H9 (cell line): ENCODE measurements at regions not wholly inside any gene's neighbourhood (a gene's known extent, or its start where the extent isn't known, plus 50 kb on each side); places are given as distances from the start of the nearest gene placed in this dataset.
"Not testable (repeated sequence)": the region's sequence is repeated elsewhere in the genome, so short reads cannot be mapped to it uniquely, and the experiment has no call there.

ENCODE experiments used
- DNase-seq: peaks from one replicate; pipeline ENCODE4 v3.0.0-alpha.2; 2017
- H2AFZ ChIP-seq: one replicate; pipeline ENCODE4 v1.6.1; 2013; ENCODE audit warnings: mild to moderate bottlenecking, low read length, control low read depth, moderate library complexity
- H2AK5ac ChIP-seq: 2 replicates; pipeline ENCODE4 v1.6.1; 2013; ENCODE audit warnings: low read length, control low read depth, mixed read lengths; ENCODE audit not compliant: insufficient read length
- H2BK120ac ChIP-seq: one replicate; pipeline ENCODE4 v1.6.1; 2013; ENCODE audit warnings: low read depth, mild to moderate bottlenecking, low read length, control low read depth, inconsistent platforms; ENCODE audit not compliant: poor library complexity, severe bottlenecking
- H2BK12ac ChIP-seq: 2 replicates; pipeline ENCODE4 v1.6.1; 2013; ENCODE audit warnings: low read length, control low read depth, mixed read lengths, low read depth; ENCODE audit not compliant: insufficient read length
- H2BK15ac ChIP-seq: 2 replicates; pipeline ENCODE4 v1.6.1; 2013; ENCODE audit warnings: low read depth, low read length, control low read depth
- H2BK20ac ChIP-seq: one replicate; pipeline ENCODE4 v1.6.1; 2013; ENCODE audit warnings: low read depth, mild to moderate bottlenecking, low read length, control low read depth, inconsistent platforms; ENCODE audit not compliant: poor library complexity, severe bottlenecking
- H2BK5ac ChIP-seq: 2 replicates; pipeline ENCODE4 v1.6.1; 2013; ENCODE audit warnings: low read length, control low read depth, mixed read lengths; ENCODE audit not compliant: insufficient read length
- H3K14ac ChIP-seq: 2 replicates; pipeline ENCODE4 v1.6.1; 2013; ENCODE audit warnings: low read length, control low read depth; ENCODE audit not compliant: insufficient read depth
- H3K18ac ChIP-seq: 2 replicates; pipeline ENCODE4 v1.6.1; 2013; ENCODE audit warnings: low read depth, mild to moderate bottlenecking, mixed read lengths, low read length, control low read depth; ENCODE audit not compliant: insufficient read length
- H3K23ac ChIP-seq: 2 replicates; pipeline ENCODE4 v1.6.1; 2013; ENCODE audit warnings: low read length, control low read depth, mixed read lengths, low read depth; ENCODE audit not compliant: insufficient read length
- H3K23me2 ChIP-seq: 2 replicates; pipeline ENCODE4 v1.6.1; 2013; ENCODE audit warnings: low read depth, mild to moderate bottlenecking, mixed read lengths, low read length, control low read depth; ENCODE audit not compliant: insufficient read length, poor library complexity, severe bottlenecking
- H3K27ac ChIP-seq: 2 replicates; pipeline ENCODE4 v1.5.1; 2013; ENCODE audit warnings: low read length, control low read depth, mixed read lengths, low read depth; ENCODE audit not compliant: insufficient read length
- H3K27me3 ChIP-seq: 2 replicates; pipeline ENCODE4 v1.6.1; 2013; ENCODE audit warnings: low read length, control low read depth, inconsistent platforms; ENCODE audit not compliant: insufficient read depth
- H3K4ac ChIP-seq: 2 replicates; pipeline ENCODE4 v1.6.1; 2013; ENCODE audit warnings: low read depth, mild to moderate bottlenecking, control low read depth, inconsistent platforms, low read length, moderate library complexity
- H3K4me1 ChIP-seq: 2 replicates; pipeline ENCODE4 v1.6.1; 2013; ENCODE audit warnings: low read length, control low read depth, inconsistent platforms; ENCODE audit not compliant: insufficient read depth
- H3K4me2 ChIP-seq: 2 replicates; pipeline ENCODE4 v1.6.1; 2013; ENCODE audit warnings: low read length, control low read depth, mixed read lengths; ENCODE audit not compliant: insufficient read length, insufficient read depth
- H3K56ac ChIP-seq: 2 replicates; pipeline ENCODE4 v1.6.1; 2013; ENCODE audit warnings: low read depth, mild to moderate bottlenecking, mixed read lengths, low read length, control low read depth; ENCODE audit not compliant: insufficient read length
- H3K79me1 ChIP-seq: 2 replicates; pipeline ENCODE4 v1.6.1; 2013; ENCODE audit warnings: low read depth, mild to moderate bottlenecking, moderate library complexity, low read length, control low read depth, inconsistent platforms; ENCODE audit not compliant: insufficient read depth, poor library complexity, severe bottlenecking
- H3K79me2 ChIP-seq: 2 replicates; pipeline ENCODE4 v1.6.1; 2013; ENCODE audit warnings: low read length, control low read depth, inconsistent platforms; ENCODE audit not compliant: insufficient read depth
- H3K9ac ChIP-seq: 2 replicates; pipeline ENCODE4 v1.6.1; 2013; ENCODE audit warnings: low read length, control low read depth, mixed read lengths; ENCODE audit not compliant: insufficient read length; ENCODE audit errors: extremely low read depth
- H3K9me3 ChIP-seq: one replicate; pipeline ENCODE4 v1.6.1; 2013; ENCODE audit warnings: low read depth, low read length, inconsistent platforms; ENCODE audit not compliant: control insufficient read depth
- H3T11ph ChIP-seq: one replicate; pipeline ENCODE4 v1.6.1; 2013; ENCODE audit warnings: mild to moderate bottlenecking, low read length, control low read depth, inconsistent platforms
- H4K20me1 ChIP-seq: one replicate; pipeline ENCODE4 v1.6.1; 2013; ENCODE audit not compliant: control insufficient read depth, insufficient read length, insufficient read depth
- H4K5ac ChIP-seq: 2 replicates; pipeline ENCODE4 v1.6.1; 2013; ENCODE audit warnings: low read depth, mild to moderate bottlenecking, mixed read lengths, low read length, control low read depth; ENCODE audit not compliant: insufficient read length
- H4K8ac ChIP-seq: replicated peaks from 2 replicates; pipeline ENCODE4 v1.6.1; 2013; ENCODE audit warnings: low read length, control low read depth, mixed read lengths, low read depth; ENCODE audit not compliant: insufficient read length
- H4K91ac ChIP-seq: 2 replicates; pipeline ENCODE4 v1.6.1; 2013; ENCODE audit warnings: low read depth, mild to moderate bottlenecking, moderate library complexity, mixed read lengths, low read length, control low read depth; ENCODE audit not compliant: insufficient read length
- H3K27ac Mint-ChIP-seq, 3 experiments: 2 replicates in 2 of 3; 3 replicates in 1 of 3; pipeline ENCODE4 v1.8.0; 2020 to 2021; ENCODE audit warnings: mixed read lengths in 3 of 3, mild to moderate bottlenecking in 1 of 3, moderate library complexity in 1 of 3
- H3K27me3 Mint-ChIP-seq: 2 replicates; pipeline ENCODE4 v1.8.0; 2021; ENCODE audit warnings: low read depth, mild to moderate bottlenecking, moderate library complexity, mixed read lengths
- H3K36me3 Mint-ChIP-seq, 3 experiments: 2 replicates in 2 of 3; 3 replicates in 1 of 3; pipeline ENCODE4 v1.8.0; 2020 to 2021; ENCODE audit warnings: low read depth in 3 of 3, mixed read lengths in 3 of 3; ENCODE audit not compliant: insufficient read depth in 1 of 3
- H3K4me1 Mint-ChIP-seq, 2 experiments: 2 replicates each; pipeline ENCODE4 v1.8.0; 2020; ENCODE audit warnings: mixed read lengths in 2 of 2
- H3K4me3 Mint-ChIP-seq, 2 experiments: 2 replicates in 1 of 2; 3 replicates in 1 of 2; pipeline ENCODE4 v1.8.0; 2020 to 2021; ENCODE audit warnings: mild to moderate bottlenecking in 2 of 2, mixed read lengths in 2 of 2, moderate library complexity in 1 of 2
- H3K9me3 Mint-ChIP-seq, 2 experiments: 2 replicates in 1 of 2; 3 replicates in 1 of 2; pipeline ENCODE4 v1.8.0; 2020; ENCODE audit warnings: mild to moderate bottlenecking in 2 of 2, mixed read lengths in 2 of 2, moderate library complexity in 1 of 2
- WGBS: extraction: QIAGEN DNeasy Blood & Tissue Kit; methylation state at CpG from one replicate; pipeline ENCODE4 v1.1.7; 2013; ENCODE audit warnings: missing lambda C conversion rate, low lambda C conversion rate, mixed read lengths; ENCODE audit not compliant: insufficient read length; ENCODE audit errors: extremely low coverage; 5-methylcytosine and 5-hydroxymethylcytosine counted together

DNA sequence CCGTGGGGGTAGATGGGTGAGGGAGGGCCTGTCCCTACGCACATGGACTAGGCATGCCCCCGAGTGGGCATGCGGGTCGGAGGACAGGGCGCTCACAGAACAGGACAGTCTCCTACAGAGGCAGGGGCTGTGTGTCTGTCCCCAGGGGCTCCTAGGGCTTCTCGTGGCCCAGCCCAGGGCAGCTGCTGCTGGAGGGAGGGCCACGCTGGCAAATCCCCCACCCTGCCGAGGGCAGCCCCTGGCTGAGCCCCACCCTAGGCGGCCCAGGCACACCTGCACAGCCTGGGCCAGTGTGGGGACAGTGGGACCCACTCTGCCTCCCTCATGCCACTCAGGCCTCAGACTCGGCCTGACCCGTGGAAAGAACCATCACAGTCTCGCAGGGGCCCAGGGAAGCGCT is 214.6 kb downstream of the TMEM121 start:
- not testable (repeated sequence) for H3T11ph ChIP-seq, H3K56ac ChIP-seq, DNase-seq, H3K4me1 ChIP-seq, H3K14ac ChIP-seq, H3K4me2 ChIP-seq, H2BK15ac ChIP-seq, H3K27me3 ChIP-seq, H3K27me3 Mint-ChIP-seq, H4K20me1 ChIP-seq, H2AK5ac ChIP-seq, H4K91ac ChIP-seq, H3K18ac ChIP-seq, H2BK120ac ChIP-seq, H3K23me2 ChIP-seq, H3K79me2 ChIP-seq, H3K27ac Mint-ChIP-seq, H3K9ac ChIP-seq, H4K5ac ChIP-seq, H3K36me3 Mint-ChIP-seq, H3K23ac ChIP-seq, H3K27ac ChIP-seq, H3K79me1 ChIP-seq, H2BK5ac ChIP-seq, H3K4me1 Mint-ChIP-seq, H2AFZ ChIP-seq, H2BK12ac ChIP-seq, H2BK20ac ChIP-seq, H3K4ac ChIP-seq, H3K4me3 Mint-ChIP-seq, H4K8ac ChIP-seq
- peaks cover 52% of the 10 kb centered on the region for H3K9me3 ChIP-seq
- peaks cover 51 to 65% of the 10 kb centered on the region in 2 experiments for H3K9me3 Mint-ChIP-seq
- no CpG with 5 or more reads among the region's 14 CpGs for WGBS

DNA sequence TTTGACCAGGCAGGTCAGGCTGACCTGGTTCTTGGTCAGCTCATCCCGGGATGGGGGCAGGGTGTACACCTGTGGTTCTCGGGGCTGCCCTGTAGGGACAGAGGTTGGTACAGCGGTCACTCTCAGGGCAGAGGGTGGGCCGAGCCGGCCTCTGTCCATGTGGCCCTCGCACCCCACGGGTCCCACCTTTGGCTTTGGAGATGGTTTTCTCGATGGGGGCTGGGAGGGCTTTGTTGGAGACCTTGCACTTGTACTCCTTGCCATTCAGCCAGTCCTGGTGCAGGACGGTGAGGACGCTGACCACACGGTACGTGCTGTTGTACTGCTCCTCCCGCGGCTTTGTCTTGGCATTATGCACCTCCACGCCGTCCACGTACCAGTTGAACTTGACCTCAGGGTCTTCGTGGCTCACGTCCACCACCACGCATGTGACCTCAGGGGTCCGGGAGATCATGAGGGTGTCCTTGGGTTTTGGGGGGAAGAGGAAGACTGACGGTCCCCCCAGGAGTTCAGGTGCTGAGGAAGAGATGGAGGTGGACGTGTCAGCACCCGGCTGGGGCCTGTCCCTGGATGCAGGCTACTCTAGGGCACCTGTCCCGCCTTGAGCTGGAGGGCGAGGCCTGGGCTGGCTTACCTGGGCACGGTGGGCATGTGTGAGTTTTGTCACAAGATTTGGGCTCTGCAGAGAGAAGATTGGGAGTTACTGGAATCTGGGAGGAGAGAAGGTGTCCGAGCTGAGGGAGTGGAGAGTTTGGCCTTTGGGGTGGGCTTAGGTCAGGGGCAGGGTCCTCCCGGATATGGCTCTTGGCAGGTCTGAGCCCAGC is 215.5 kb downstream of the TMEM121 start:
- WGBS, result no CpG with 5 or more reads among the region's 29 CpGs
- H3K9ac ChIP-seq, H2BK15ac ChIP-seq, H3K79me2 ChIP-seq, DNase-seq, H2AK5ac ChIP-seq, H3K14ac ChIP-seq, H3K4me1 ChIP-seq, H2BK120ac ChIP-seq, H3K23me2 ChIP-seq, H3K4me2 ChIP-seq, H3K27me3 ChIP-seq, H4K91ac ChIP-seq, H2AFZ ChIP-seq, H3K27ac Mint-ChIP-seq, H4K8ac ChIP-seq, H3K4me3 Mint-ChIP-seq, H3K23ac ChIP-seq, H3K18ac ChIP-seq, H3K27me3 Mint-ChIP-seq, H4K5ac ChIP-seq, H2BK5ac ChIP-seq, H2BK12ac ChIP-seq, H3K4me1 Mint-ChIP-seq, H3T11ph ChIP-seq, H3K36me3 Mint-ChIP-seq, H2BK20ac ChIP-seq, H3K56ac ChIP-seq, H3K27ac ChIP-seq, H4K20me1 ChIP-seq, H3K79me1 ChIP-seq, H3K4ac ChIP-seq: not testable (repeated sequence)
- H3K9me3 ChIP-seq, result peaks cover 60% of the 10 kb centered on the region
- peaks cover 60 to 74% of the 10 kb centered on the region in 2 experiments for H3K9me3 Mint-ChIP-seq
